Sigmoid colon (tissue), 6 donors: ENCODE measurements at regions not wholly inside any gene's neighbourhood (a gene's known extent, or its start where the extent isn't known, plus 50 kb on each side); places are given as distances from the start of the nearest gene placed in this dataset.

ENCODE experiments used
- DNase-seq: peaks from one replicate; pipeline ENCODE4 v3.0.0-alpha.2; 2019
- H3K27ac ChIP-seq, 4 donors: fragments of 200-600 bp; sonication (generic); one replicate each; pipeline ENCODE4 v1.5.1; 2016 to 2019; ENCODE audit warnings: mild to moderate bottlenecking in 1 of 4
- H3K27me3 ChIP-seq, 3 donors: fragments of 200-600 bp; sonication (generic); one replicate each; pipeline ENCODE4 v1.5.1; 2019; ENCODE audit warnings: mild to moderate bottlenecking in 1 of 3
- H3K36me3 ChIP-seq, 4 donors: fragments of 200-600 bp; sonication (generic); one replicate each; pipeline ENCODE4 v1.5.1; 2016 to 2019
- H3K4me1 ChIP-seq, 4 donors: fragments of 200-600 bp; sonication (generic); one replicate each; pipeline ENCODE4 v1.5.1; 2017 to 2019
- H3K4me3 ChIP-seq, 4 donors: fragments of 200-600 bp; sonication (generic); one replicate each; pipeline ENCODE4 v1.5.1; 2017 to 2019; ENCODE audit warnings: mild to moderate bottlenecking in 2 of 4, moderate library complexity in 1 of 4
- H3K9me3 ChIP-seq, 4 donors: fragments of 200-600 bp in 3 of 4; sonication (generic) in 3 of 4; one replicate each; pipeline versions ENCODE4 v1.5.1 to v1.6.1; 2013 to 2019
- CTCF ChIP-seq, 4 experiments: fragments of 450-650 bp in 3 of 4; fragments of 200-600 bp in 1 of 4; IDR thresholded peaks; one replicate each; pipeline ENCODE4 v1.5.1; 2016 to 2019; ENCODE audit warnings: antibody characterized with exemption in 4 of 4, mild to moderate bottlenecking in 3 of 4, moderate library complexity in 2 of 4
- EP300 ChIP-seq, 4 donors: sonication (generic); formaldehyde crosslinking; IDR thresholded peaks; one replicate each; pipeline ENCODE4 v1.6.1; 2017; ENCODE audit warnings: antibody characterized with exemption in 4 of 4
- POLR2A ChIP-seq, 2 donors: fragments of 450-650 bp; IDR thresholded peaks; one replicate each; pipeline ENCODE4 v1.6.1; 2016; ENCODE audit warnings: antibody characterized with exemption in 2 of 2, mild to moderate bottlenecking in 2 of 2, moderate library complexity in 2 of 2
- POLR2AphosphoS5 ChIP-seq, 4 donors: sonication (generic); formaldehyde crosslinking; IDR thresholded peaks; one replicate each; pipeline ENCODE4 v1.6.1; 2017; ENCODE audit warnings: antibody characterized with exemption in 4 of 4
- WGBS, 2 donors: extraction: QIAGEN DNeasy Blood & Tissue Kit; methylation state at CpG; one replicate each; pipeline ENCODE4 v1.1.7; 2013; 5-methylcytosine and 5-hydroxymethylcytosine counted together
- intact Hi-C: fragments of 100-400 bp; cut with DNase I; formaldehyde crosslinking; loops from one replicate; pipeline ENCODE4 v1.15.1; 2023
- donor health status: healthy with polysubstance abuse.
- donor health status: healthy.

- Histone ChIP-seq H3K27ac (no peak overlapping the region), H3K27me3 (no peaks in the 10 kb centered on the region), H3K36me3 (no peaks in the 10 kb centered on the region), H3K4me1 (no peaks in the 10 kb centered on the region), H3K9me3 (no peaks in the 10 kb centered on the region), H3K4me3 (no peak overlapping the region)
- 46 to 52% methylated on average over 1 of the region's 1 CpG for WGBS, 2 donors
- intact Hi-C loops: no loop called here
- no peak for DNase-seq
- TF ChIP-seq POLR2A (IDR thresholded peaks at IDR 0.05) (no peak), POLR2AphosphoS5 (IDR thresholded peaks at IDR 0.05) (no peak), CTCF (IDR thresholded peaks at IDR 0.05) (no peak), EP300 (IDR thresholded peaks at IDR 0.05) (no peak)
Measured at GRCh38 chr11:111112614-111113013, 132.9 kb upstream of the POU2AF2 start.

GRCh38 chr11:111107501-111107900, 138.0 kb upstream of the POU2AF2 start:
- intact Hi-C loops: no loop called here

GRCh38 chr11:111106641-111107040, 138.9 kb upstream of the POU2AF2 start:
- Histone ChIP-seq H3K4me3 (no peak overlapping the region), H3K27me3 (no peaks in the 10 kb centered on the region), H3K36me3 (no peaks in the 10 kb centered on the region), H3K4me1 (no peaks in the 10 kb centered on the region), H3K27ac (no peak overlapping the region), H3K9me3 (no peaks in the 10 kb centered on the region)
- DNase-seq: no peak
- WGBS, 2 donors: 93 to 94% methylated on average over 2 of the region's 2 CpGs
- intact Hi-C loops: no loop called here
- TF ChIP-seq EP300 (IDR thresholded peaks at IDR 0.05): no peak
- TF ChIP-seq POLR2A (IDR thresholded peaks at IDR 0.05): no peak
- TF ChIP-seq POLR2AphosphoS5 (IDR thresholded peaks at IDR 0.05): no peak
- no peak for TF ChIP-seq CTCF (IDR thresholded peaks at IDR 0.05)

More at GRCh38 chr11:111107501-111107900, 138.0 kb upstream of the POU2AF2 start:
- Histone ChIP-seq H3K27me3 (no peaks in the 10 kb centered on the region), H3K36me3 (no peaks in the 10 kb centered on the region), H3K4me3 (no peak overlapping the region), H3K4me1 (no peaks in the 10 kb centered on the region), H3K9me3 (no peaks in the 10 kb centered on the region), H3K27ac (no peak overlapping the region)
- DNase-seq: no peak
- TF ChIP-seq CTCF (IDR thresholded peaks at IDR 0.05) (no peak), POLR2A (IDR thresholded peaks at IDR 0.05) (no peak), POLR2AphosphoS5 (IDR thresholded peaks at IDR 0.05) (no peak), EP300 (IDR thresholded peaks at IDR 0.05) (no peak)

GRCh38 chr11:111105566-111105965, 140.0 kb upstream of the POU2AF2 start:
- Histone ChIP-seq H3K4me3 (no peak overlapping the region), H3K4me1 (no peaks in the 10 kb centered on the region), H3K36me3 (no peaks in the 10 kb centered on the region), H3K9me3 (no peaks in the 10 kb centered on the region), H3K27ac (no peak overlapping the region), H3K27me3 (no peaks in the 10 kb centered on the region)
- DNase-seq: no peak
- TF ChIP-seq CTCF (IDR thresholded peaks at IDR 0.05) (no peak), POLR2A (IDR thresholded peaks at IDR 0.05) (no peak), POLR2AphosphoS5 (IDR thresholded peaks at IDR 0.05) (no peak), EP300 (IDR thresholded peaks at IDR 0.05) (no peak)
- intact Hi-C loops: no loop called here
- 92 to 96% methylated on average over 2 of the region's 2 CpGs for WGBS, 2 donors

GRCh38 chr11:111104185-111104584, 141.3 kb upstream of the POU2AF2 start:
- H3K9me3 ChIP-seq: no peaks in the 10 kb centered on the region
- no peak overlapping the region for H3K27ac ChIP-seq
- intact Hi-C loops: no loop called here
- TF ChIP-seq POLR2AphosphoS5 (IDR thresholded peaks at IDR 0.05) (no peak), POLR2A (IDR thresholded peaks at IDR 0.05) (no peak), EP300 (IDR thresholded peaks at IDR 0.05) (no peak), CTCF (IDR thresholded peaks at IDR 0.05) (no peak)
- no peaks in the 10 kb centered on the region for H3K27me3 ChIP-seq
- DNase-seq: no peak
- H3K4me1 ChIP-seq: no peaks in the 10 kb centered on the region
- no peak overlapping the region for H3K4me3 ChIP-seq
- no peaks in the 10 kb centered on the region for H3K36me3 ChIP-seq
